ENCODE measurements at regions not wholly inside any gene's neighbourhood (a gene's known extent, or its start where the extent isn't known, plus 50 kb on each side); places are given as distances from the start of the nearest gene placed in this dataset.

GRCh38 chr5:124584991-124585715, 161.3 kb downstream of the ZNF608 start:
- TF ChIP-seq EZH2 (IDR thresholded peaks at IDR 0.05; ENCODE audit: insufficient read depth, poor library complexity, severe bottlenecking) (no peak), EZH2phosphoT487 (IDR thresholded peaks at IDR 0.05; ENCODE audit: insufficient read depth, low read depth) (no peak)
